ENCODE measurements at regions not wholly inside any gene's neighbourhood (a gene's known extent, or its start where the extent isn't known, plus 50 kb on each side); places are given as distances from the start of the nearest gene placed in this dataset.

- WGBS, 2 donors = 85 to 89% methylated on average over 4 of the region's 4 CpGs
- DNase-seq = no peak
- Histone ChIP-seq H3K27ac (no peak overlapping the region), H3K4me1 (peaks cover 0 to 7% (median 2%) of the 10 kb centered on the region in 4 donors), H3K27me3 (no peaks in the 10 kb centered on the region), H3K9me3 (no peaks in the 10 kb centered on the region), H3K4me3 (no peak overlapping the region), H3K36me3 (no peaks in the 10 kb centered on the region)
- TF ChIP-seq CTCF (IDR thresholded peaks at IDR 0.05) (no peak), POLR2AphosphoS5 (IDR thresholded peaks at IDR 0.05) (no peak), POLR2A (IDR thresholded peaks at IDR 0.05) (no peak), EP300 (IDR thresholded peaks at IDR 0.05) (no peak)
- ATAC-seq (ENCODE audit: low FRiP score in 2 of 2) = peak in 1 of 2 donors; percentile 78
Observed at GRCh38 chr4:137700751-137701150, 168.5 kb upstream of the PCDH18 start.

- Histone ChIP-seq H3K27ac (no peak overlapping the region), H3K9me3 (no peaks in the 10 kb centered on the region), H3K4me1 (peaks cover 0 to 7% (median 2%) of the 10 kb centered on the region in 4 donors), H3K36me3 (no peaks in the 10 kb centered on the region), H3K4me3 (no peak overlapping the region), H3K27me3 (no peaks in the 10 kb centered on the region)
- ATAC-seq (ENCODE audit: low FRiP score in 2 of 2) = no peak
- TF ChIP-seq CTCF (IDR thresholded peaks at IDR 0.05) = no peak
- TF ChIP-seq EP300 (IDR thresholded peaks at IDR 0.05) = no peak
- no peak for TF ChIP-seq POLR2AphosphoS5 (IDR thresholded peaks at IDR 0.05)
- no peak for TF ChIP-seq POLR2A (IDR thresholded peaks at IDR 0.05)
- 59 to 69% methylated on average over 1 of the region's 1 CpG for WGBS, 2 donors
- DNase-seq = no peak
Observed at GRCh38 chr4:137700072-137700471, 167.8 kb upstream of the PCDH18 start.

GRCh38 chr4:137694138-137694537, 161.8 kb upstream of the PCDH18 start:
- DNase-seq = no peak
- no peak for ATAC-seq (ENCODE audit: low FRiP score in 2 of 2)
- H3K36me3 ChIP-seq = no peaks in the 10 kb centered on the region

GRCh38 chr4:137693641-137694040, 161.3 kb upstream of the PCDH18 start:
- TF ChIP-seq CTCF (IDR thresholded peaks at IDR 0.05) (no peak), POLR2A (IDR thresholded peaks at IDR 0.05) (no peak), POLR2AphosphoS5 (IDR thresholded peaks at IDR 0.05) (no peak), EP300 (IDR thresholded peaks at IDR 0.05) (no peak)
- Histone ChIP-seq H3K4me1 (no peaks in the 10 kb centered on the region), H3K27me3 (no peaks in the 10 kb centered on the region), H3K27ac (no peak overlapping the region), H3K4me3 (no peak overlapping the region), H3K36me3 (no peaks in the 10 kb centered on the region), H3K9me3 (no peaks in the 10 kb centered on the region)
- ATAC-seq (ENCODE audit: low FRiP score in 2 of 2) (no peak), DNase-seq (no peak)
- 85 to 89% methylated on average over 1 of the region's 1 CpG for WGBS, 2 donors

More at GRCh38 chr4:137694138-137694537, 161.8 kb upstream of the PCDH18 start:
- WGBS, 2 donors = 83 to 84% methylated on average over 1 of the region's 1 CpG
- TF ChIP-seq POLR2A (IDR thresholded peaks at IDR 0.05) (no peak), CTCF (IDR thresholded peaks at IDR 0.05) (no peak), POLR2AphosphoS5 (IDR thresholded peaks at IDR 0.05) (no peak), EP300 (IDR thresholded peaks at IDR 0.05) (no peak)
- Histone ChIP-seq H3K4me1 (no peaks in the 10 kb centered on the region), H3K27ac (no peak overlapping the region), H3K4me3 (no peak overlapping the region), H3K9me3 (no peaks in the 10 kb centered on the region), H3K27me3 (no peaks in the 10 kb centered on the region)

GRCh38 chr4:137692205-137692604, 159.9 kb upstream of the PCDH18 start:
- TF ChIP-seq POLR2AphosphoS5 (IDR thresholded peaks at IDR 0.05) (no peak), POLR2A (IDR thresholded peaks at IDR 0.05) (no peak), CTCF (IDR thresholded peaks at IDR 0.05) (no peak), EP300 (IDR thresholded peaks at IDR 0.05) (no peak)
- Histone ChIP-seq H3K9me3 (no peaks in the 10 kb centered on the region), H3K4me1 (no peaks in the 10 kb centered on the region), H3K36me3 (no peaks in the 10 kb centered on the region), H3K27me3 (no peaks in the 10 kb centered on the region), H3K4me3 (no peak overlapping the region), H3K27ac (no peak overlapping the region)
- DNase-seq (no peak), ATAC-seq (ENCODE audit: low FRiP score in 2 of 2) (no peak)

All from upper lobe of left lung (tissue), 6 donors.